GM12878 (cell line): ENCODE measurements at regions not wholly inside any gene's neighbourhood (a gene's known extent, or its start where the extent isn't known, plus 50 kb on each side); places are given as distances from the start of the nearest gene placed in this dataset.

Experiments
- ATAC-seq: fragments of 200-7000 bp; cut with Tn5 transposase; 3 replicates; pipeline ENCODE4 v1.9.1; 2020; ENCODE audit warnings: mild to moderate bottlenecking, moderate library complexity
- BruUV-seq: library from RNA; stranded (reverse); fragments of 400-500 nt; replicated peaks from 2 replicates; lab custom pipeline; 2021; lab: Mats Ljungman, UMichigan
- CTCF ChIA-PET: fragments of 300-600 bp; sonication (Branson Sonifier 250); formaldehyde crosslinking; extraction: SDS; loops from one replicate; lab custom pipeline; 2021; ENCODE audit warnings: inconsistent platforms; lab: Yijun Ruan, JAX
- POLR2A ChIA-PET: fragments of 350-600 bp; formaldehyde crosslinking; extraction: SDS; loops from one replicate; lab custom pipeline; 2021; ENCODE audit warnings: inconsistent platforms; lab: Charles Lee
- RAD21 ChIA-PET: fragments of 300-600 bp; sonication (Branson Sonifier 250); formaldehyde crosslinking; loops from one replicate; lab custom pipeline; 2023; ENCODE audit warnings: antibody characterized with exemption; ENCODE audit not compliant: unreplicated experiment; lab: Charles Lee
- SMC1A ChIA-PET: fragments of 300-600 bp; sonication (Branson Sonifier 250); formaldehyde crosslinking; loops from one replicate; lab custom pipeline; 2023; ENCODE audit not compliant: unreplicated experiment, uncharacterized antibody; lab: Charles Lee
- DNase-seq: peaks from one replicate; pipeline ENCODE4 v3.0.0-alpha.2; 2011; ENCODE audit warnings: low read depth, low spot score
- FAIRE-seq: peaks from 3 replicates; lab custom pipeline; 2011; peaks lifted over from hg19 to GRCh38; lab: Jason Lieb, UNC
- H2AFZ ChIP-seq: 2 replicates; pipeline ENCODE4 v1.6.0; 2011; ENCODE audit warnings: low read depth, low read length, control low read depth; ENCODE audit not compliant: control insufficient read depth
- H3K27ac ChIP-seq: 2 replicates; pipeline ENCODE4 v1.5.1; 2011; ENCODE audit warnings: control low read depth; ENCODE audit not compliant: control insufficient read depth, insufficient read depth
- H3K27me3 ChIP-seq, 2 experiments: replicated peaks in 1 of 2; 2 replicates each; pipeline versions ENCODE4 v1.6.0 to v1.6.1; 2011; ENCODE audit warnings: low read length in 1 of 2; ENCODE audit not compliant: control insufficient read depth in 2 of 2, insufficient read depth in 2 of 2
- H3K36me3 ChIP-seq, 2 experiments: 2 replicates each; pipeline ENCODE4 v1.5.1; 2011; ENCODE audit warnings: low read length in 1 of 2; ENCODE audit not compliant: control insufficient read depth in 2 of 2, insufficient read depth in 2 of 2
- H3K4me1 ChIP-seq: 2 replicates; pipeline ENCODE4 v1.6.1; 2011; ENCODE audit warnings: mild to moderate bottlenecking, low read length, moderate library complexity, mixed read lengths; ENCODE audit not compliant: control insufficient read depth, insufficient read depth
- H3K4me2 ChIP-seq: 2 replicates; pipeline ENCODE4 v1.6.0; 2011; ENCODE audit warnings: control low read depth; ENCODE audit not compliant: control insufficient read depth, insufficient read depth
- H3K4me3 ChIP-seq: fragments of 200-600 bp; sonication (generic); 2 replicates; pipeline ENCODE4 v1.5.1; 2016
- H3K79me2 ChIP-seq: 2 replicates; pipeline ENCODE4 v1.6.0; 2011; ENCODE audit warnings: low read length; ENCODE audit not compliant: control insufficient read depth, insufficient read depth
- H3K9ac ChIP-seq: 2 replicates; pipeline ENCODE4 v1.8.0; 2011; ENCODE audit warnings: low read length, control low read depth, mixed read lengths; ENCODE audit not compliant: control insufficient read depth, insufficient read depth
- H3K9me3 ChIP-seq: replicated peaks from 3 replicates; pipeline ENCODE4 v1.5.1; 2011; ENCODE audit warnings: mild to moderate bottlenecking, low read length; ENCODE audit not compliant: control insufficient read depth, insufficient read depth
- H4K20me1 ChIP-seq: 2 replicates; pipeline ENCODE4 v1.6.0; 2011; ENCODE audit not compliant: control insufficient read depth, insufficient read depth
- BCL3 ChIP-seq: IDR thresholded peaks from 2 replicates; pipeline ENCODE4 v1.6.1; 2011; ENCODE audit warnings: borderline replicate concordance, low read depth, mild to moderate bottlenecking, moderate library complexity, low read length; ENCODE audit not compliant: insufficient read depth, poor library complexity, severe bottlenecking
- EP300 ChIP-seq, 2 experiments: fragments of 150-350 bp in 1 of 2; IDR thresholded peaks; 2 replicates each; pipeline ENCODE4 v1.6.1; 2011 to 2012; ENCODE audit warnings: low read depth in 2 of 2, low read length in 2 of 2, borderline replicate concordance in 1 of 2, improper control_type of control experiment in 1 of 2, inconsistent platforms in 1 of 2; ENCODE audit not compliant: control insufficient read depth in 1 of 2
- FOXK2 ChIP-seq: fragments of 450-650 bp; IDR thresholded peaks from 2 replicates; pipeline ENCODE4 v1.6.1; 2017; ENCODE audit warnings: mild to moderate bottlenecking, moderate library complexity
- HDAC6 ChIP-seq: fragments of 200-600 bp; sonication (generic); IDR thresholded peaks from one replicate; pipeline ENCODE4 v1.8.0; 2017; ENCODE audit warnings: antibody characterized with exemption; ENCODE audit not compliant: unreplicated experiment
- MTA3 ChIP-seq: IDR thresholded peaks from 2 replicates; pipeline ENCODE4 v1.6.1; 2012; ENCODE audit warnings: low read length, inconsistent platforms, borderline replicate concordance
- NBN ChIP-seq: fragments of 450-650 bp; IDR thresholded peaks from 2 replicates; pipeline ENCODE4 v1.6.1; 2016
- RFX5 ChIP-seq: IDR thresholded peaks from 2 replicates; pipeline ENCODE4 v1.6.1; 2011; ENCODE audit warnings: low read depth, low read length, improper control_type of control experiment
- WGBS: methylation state at CpG from one replicate; pipeline ENCODE4 v1.1.6; 2016; ENCODE audit warnings: low lambda C conversion rate; ENCODE audit not compliant: insufficient replicate concordance, insufficient coverage; ENCODE audit errors: missing lambda C conversion rate; 5-methylcytosine and 5-hydroxymethylcytosine counted together
- in situ Hi-C: fragments of 300-500 bp; cut with MboI; formaldehyde crosslinking; loops from 9 replicates; pipeline ENCODE4 v1.14.3; 2018; ENCODE audit warnings: mixed read lengths
- intact Hi-C: fragments of 100-400 bp; cut with micrococcal nuclease; formaldehyde crosslinking; loops from one replicate; pipeline ENCODE4 v1.14.2; 2022; ENCODE audit not compliant: unreplicated experiment

GRCh38 chr4:108393890-108394472 lies 225.2 kb upstream of the LEF1 start:
- no peak for TF ChIP-seq RFX5
- no peak for TF ChIP-seq BCL3
- no peak for TF ChIP-seq HDAC6
- no peak for TF ChIP-seq MTA3
- TF ChIP-seq FOXK2, result no peak
- no peak for TF ChIP-seq EP300 (IDR thresholded peaks at IDR 0.05; ENCODE audit: borderline replicate concordance in 1 of 2, control insufficient read depth in 1 of 2, low read depth in 2 of 2, low read length in 2 of 2)
- TF ChIP-seq NBN, result no peak
- TF ChIP-seq, all 136 proteins: peak for 0
- FAIRE-seq, result no peak

More at GRCh38 chr4:108393890-108394472, 225.2 kb upstream of the LEF1 start:
- Histone ChIP-seq H4K20me1 (no peaks in the 10 kb centered on the region), H3K4me2 (no peak overlapping the region), H3K9me3 (no peaks in the 10 kb centered on the region), H3K4me1 (no peaks in the 10 kb centered on the region), H3K27me3 (no peaks in the 10 kb centered on the region), H3K4me3 (no peak overlapping the region), H3K36me3 (no peaks in the 10 kb centered on the region), H3K79me2 (no peaks in the 10 kb centered on the region), H3K9ac (no peak overlapping the region), H2AFZ (no peak overlapping the region), H3K27ac (no peak overlapping the region)
- intact Hi-C loops (no loop called here), in situ Hi-C loops (no loop called here)
- no TSS peak for BruUV-seq
- ChIA-PET POLR2A (no interaction called here), CTCF (interaction anchor here (0.5 kb wide), 2 partner anchors 99 to 329 kb away, joined by 3 read pairs; no protein-coding TSS in a partner anchor), RAD21 (no interaction called here), SMC1A (interaction anchor here (1.3 kb wide), 1 partner anchor 33 kb away, joined by 3 read pairs; no protein-coding TSS in a partner anchor)
- ATAC-seq (no peak), DNase-seq (no peak)
- 92% methylated on average over 1 of the region's 1 CpG for WGBS
